Glutamatergic neuron (in vitro differentiated cells): ENCODE measurements at regions not wholly inside any gene's neighbourhood (a gene's known extent, or its start where the extent isn't known, plus 50 kb on each side); places are given as distances from the start of the nearest gene placed in this dataset.

ENCODE experiments used
- DNase-seq: peaks from one replicate; pipeline ENCODE4 v3.0.0; 2022
- H3K27ac Mint-ChIP-seq: one replicate; pipeline ENCODE4 v1.8.0; 2020; ENCODE audit warnings: mild to moderate bottlenecking, mixed read lengths, inconsistent platforms; ENCODE audit not compliant: unreplicated experiment
- H3K27me3 Mint-ChIP-seq: one replicate; pipeline ENCODE4 v1.8.0; 2020; ENCODE audit warnings: mild to moderate bottlenecking, moderate library complexity, mixed read lengths, inconsistent platforms; ENCODE audit not compliant: unreplicated experiment
- H3K36me3 Mint-ChIP-seq: one replicate; pipeline ENCODE4 v1.8.0; 2020; ENCODE audit warnings: mild to moderate bottlenecking, mixed read lengths, inconsistent platforms; ENCODE audit not compliant: unreplicated experiment
- H3K4me1 Mint-ChIP-seq: one replicate; pipeline ENCODE4 v1.8.0; 2020; ENCODE audit warnings: mild to moderate bottlenecking, low read depth, mixed read lengths, inconsistent platforms; ENCODE audit not compliant: unreplicated experiment
- H3K4me3 Mint-ChIP-seq: one replicate; pipeline ENCODE4 v1.8.0; 2020; ENCODE audit warnings: mild to moderate bottlenecking, mixed read lengths, inconsistent platforms; ENCODE audit not compliant: unreplicated experiment
- H3K9me3 Mint-ChIP-seq: one replicate; pipeline ENCODE4 v1.8.0; 2020; ENCODE audit warnings: mild to moderate bottlenecking, moderate library complexity, mixed read lengths, inconsistent platforms; ENCODE audit not compliant: unreplicated experiment
- TF ChIP-seq, protein P1 (sequence below): fragments of 200-600 bp; sonication (generic); IDR thresholded peaks from one replicate; pipeline ENCODE4 v1.5.0; 2021; ENCODE audit not compliant: partially characterized antibody, unreplicated experiment

DNA sequence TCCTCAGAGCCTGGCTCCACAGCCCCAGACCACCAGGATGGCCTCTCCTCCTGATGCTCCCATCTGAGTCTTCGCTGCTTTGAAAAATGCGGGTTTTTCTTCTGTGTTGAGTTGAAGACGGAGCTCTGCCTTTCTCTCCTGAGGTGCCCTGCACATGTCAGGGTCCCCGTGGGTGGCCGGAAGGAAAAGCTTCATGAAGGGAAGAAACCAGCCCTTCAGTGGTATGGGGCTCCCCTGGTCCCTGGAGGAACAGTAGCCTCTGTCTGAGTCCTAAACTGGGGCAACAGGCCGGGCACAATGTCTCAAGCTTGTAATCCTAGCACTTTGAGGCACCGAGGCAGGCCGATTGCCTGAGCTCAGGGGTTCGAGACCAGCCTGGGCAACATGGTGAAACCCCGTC is 54.7 kb upstream of the CAB39 start:
- TF ChIP-seq, protein P1, sequence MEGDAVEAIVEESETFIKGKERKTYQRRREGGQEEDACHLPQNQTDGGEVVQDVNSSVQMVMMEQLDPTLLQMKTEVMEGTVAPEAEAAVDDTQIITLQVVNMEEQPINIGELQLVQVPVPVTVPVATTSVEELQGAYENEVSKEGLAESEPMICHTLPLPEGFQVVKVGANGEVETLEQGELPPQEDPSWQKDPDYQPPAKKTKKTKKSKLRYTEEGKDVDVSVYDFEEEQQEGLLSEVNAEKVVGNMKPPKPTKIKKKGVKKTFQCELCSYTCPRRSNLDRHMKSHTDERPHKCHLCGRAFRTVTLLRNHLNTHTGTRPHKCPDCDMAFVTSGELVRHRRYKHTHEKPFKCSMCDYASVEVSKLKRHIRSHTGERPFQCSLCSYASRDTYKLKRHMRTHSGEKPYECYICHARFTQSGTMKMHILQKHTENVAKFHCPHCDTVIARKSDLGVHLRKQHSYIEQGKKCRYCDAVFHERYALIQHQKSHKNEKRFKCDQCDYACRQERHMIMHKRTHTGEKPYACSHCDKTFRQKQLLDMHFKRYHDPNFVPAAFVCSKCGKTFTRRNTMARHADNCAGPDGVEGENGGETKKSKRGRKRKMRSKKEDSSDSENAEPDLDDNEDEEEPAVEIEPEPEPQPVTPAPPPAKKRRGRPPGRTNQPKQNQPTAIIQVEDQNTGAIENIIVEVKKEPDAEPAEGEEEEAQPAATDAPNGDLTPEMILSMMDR: no peak
- no peak overlapping the region for H3K27ac Mint-ChIP-seq
- H3K27me3 Mint-ChIP-seq: peaks cover 4% of the 10 kb centered on the region
- H3K4me3 Mint-ChIP-seq: no peak overlapping the region
- H3K9me3 Mint-ChIP-seq: no peaks in the 10 kb centered on the region
- no peak for DNase-seq
- peaks cover 1% of the 10 kb centered on the region for H3K4me1 Mint-ChIP-seq
- no peaks in the 10 kb centered on the region for H3K36me3 Mint-ChIP-seq

DNA sequence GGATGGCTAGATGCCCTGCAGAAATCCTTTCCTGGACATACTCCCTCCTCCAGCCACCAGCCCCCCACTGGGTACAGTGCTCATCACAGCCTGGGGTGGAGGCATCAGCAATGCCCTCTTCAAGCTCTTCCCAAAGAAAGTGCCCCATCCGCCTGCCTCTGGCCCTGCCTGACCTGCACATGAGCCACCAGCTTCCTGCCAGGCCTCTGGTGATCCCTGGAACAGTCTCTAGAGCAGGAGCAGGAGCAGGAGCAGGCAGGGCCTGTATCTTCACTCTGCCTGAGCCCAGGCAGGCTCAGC is 54.1 kb upstream of the CAB39 start:
- DNase-seq: no peak
- H3K4me3 Mint-ChIP-seq: no peak overlapping the region
- TF ChIP-seq, protein P1: no peak
- no peaks in the 10 kb centered on the region for H3K36me3 Mint-ChIP-seq
- peaks cover 4% of the 10 kb centered on the region for H3K27me3 Mint-ChIP-seq
- peaks cover 1% of the 10 kb centered on the region for H3K4me1 Mint-ChIP-seq
- H3K9me3 Mint-ChIP-seq: no peaks in the 10 kb centered on the region
- no peak overlapping the region for H3K27ac Mint-ChIP-seq

DNA sequence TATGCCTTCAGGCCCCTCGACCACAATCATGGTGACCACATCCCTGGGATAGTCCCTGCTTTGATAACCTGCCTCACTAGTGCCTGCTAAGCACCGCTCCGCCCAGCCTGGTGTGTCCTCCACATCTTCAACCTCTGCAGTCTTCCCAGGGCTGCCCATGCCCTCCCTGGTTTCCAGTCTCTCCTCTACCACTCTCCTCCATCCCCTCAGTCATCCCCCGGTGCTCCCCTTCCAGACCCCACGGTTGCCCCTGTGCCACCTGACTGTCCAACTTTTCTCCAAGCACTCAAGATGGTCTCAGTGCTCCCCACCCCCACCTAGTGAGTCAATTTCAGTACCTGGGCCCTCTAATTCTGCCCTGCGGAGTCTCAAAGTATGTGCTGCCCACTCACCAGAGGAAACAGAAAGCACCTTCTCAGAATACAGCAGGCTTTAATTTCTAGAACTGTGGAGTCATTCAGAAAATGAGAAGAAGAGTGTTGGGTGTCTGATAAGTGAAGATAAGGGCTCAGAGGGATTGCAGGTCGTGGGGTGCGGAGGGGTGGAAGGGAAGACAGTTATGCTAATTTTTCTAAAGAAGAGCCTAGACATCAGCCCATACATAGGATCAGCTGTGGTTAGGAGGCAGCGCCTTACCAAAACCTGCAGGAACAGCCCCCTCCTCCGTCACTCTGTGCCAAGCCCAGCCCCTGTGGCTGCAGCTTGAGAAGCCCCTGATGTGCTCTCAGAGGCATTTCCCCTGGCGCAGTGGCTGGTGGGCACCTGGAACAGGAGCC is 53.6 kb upstream of the CAB39 start:
- Mint-ChIP-seq H3K4me1 (peaks cover 1% of the 10 kb centered on the region), H3K36me3 (no peaks in the 10 kb centered on the region), H3K27ac (no peak overlapping the region), H3K4me3 (no peak overlapping the region), H3K9me3 (no peaks in the 10 kb centered on the region), H3K27me3 (peaks cover 4% of the 10 kb centered on the region)
- TF ChIP-seq, protein P1: no peak
- no peak for DNase-seq

DNA sequence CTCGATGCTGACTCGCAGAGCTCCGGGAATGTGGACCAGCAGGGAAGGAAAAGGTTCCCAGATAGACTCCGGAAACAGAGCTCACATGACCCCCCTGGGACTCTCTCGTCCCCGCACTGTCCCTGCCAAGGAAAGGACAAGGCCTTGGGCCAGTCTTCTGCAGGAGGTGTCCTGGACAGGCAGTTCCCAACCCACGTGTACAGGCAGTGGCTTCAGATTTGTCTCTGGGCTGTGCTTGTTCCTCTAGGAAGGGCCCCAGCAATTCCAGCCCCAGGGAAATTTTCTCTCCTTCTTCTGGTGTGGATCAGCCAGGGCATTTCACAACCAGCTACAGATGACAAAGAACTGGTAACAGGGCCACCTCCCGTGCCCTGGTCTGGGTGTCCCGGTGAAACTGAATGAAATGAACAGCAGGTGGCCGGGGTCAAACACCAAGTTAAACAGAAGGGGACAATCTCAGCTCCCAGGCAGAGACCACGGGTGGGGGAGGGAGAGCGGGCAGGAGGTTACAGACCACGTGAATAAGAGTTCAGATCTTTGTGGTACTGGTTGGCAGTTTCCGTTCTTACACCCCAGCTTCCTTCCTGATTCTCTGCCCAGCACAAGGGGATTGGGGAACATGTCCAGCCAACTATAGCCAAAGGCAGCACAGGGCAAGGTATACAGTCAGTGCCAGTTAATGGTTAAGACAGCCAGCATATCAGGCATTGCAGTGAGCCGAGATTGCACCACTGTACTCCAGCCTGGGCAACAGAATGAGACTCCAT is 52.2 kb upstream of the CAB39 start:
- Mint-ChIP-seq H3K27me3 (peaks cover 4% of the 10 kb centered on the region), H3K27ac (no peak overlapping the region), H3K9me3 (no peaks in the 10 kb centered on the region), H3K4me3 (no peak overlapping the region), H3K36me3 (no peaks in the 10 kb centered on the region), H3K4me1 (peaks cover 1% of the 10 kb centered on the region)
- TF ChIP-seq, protein P1: no peak
- DNase-seq: no peak
